CD14-positive monocyte (primary cell): ENCODE measurements at regions not wholly inside any gene's neighbourhood (a gene's known extent, or its start where the extent isn't known, plus 50 kb on each side); places are given as distances from the start of the nearest gene placed in this dataset.

Experiments
- DNase-seq, 3 donors: peaks; one replicate each; pipeline ENCODE4 v3.0.0-alpha.2; 2011 to 2022
- H2AFZ ChIP-seq: 2 replicates; pipeline ENCODE4 v1.6.0; 2012; ENCODE audit warnings: mild to moderate bottlenecking, low read depth, low read length, inconsistent platforms; ENCODE audit not compliant: insufficient read depth, poor library complexity, severe bottlenecking
- H3K27ac ChIP-seq, 2 donors: 1 replicate in 1 of 2; 2 replicates in 1 of 2; pipeline ENCODE4 v1.5.1; 2012 to 2013; ENCODE audit warnings: low read length in 2 of 2, control low read depth in 1 of 2, inconsistent platforms in 1 of 2, low read depth in 1 of 2, mild to moderate bottlenecking in 1 of 2
- H3K27me3 ChIP-seq, 2 donors: one replicate each; pipeline versions ENCODE4 v1.6.0 to v1.6.1; 2011 to 2013; ENCODE audit warnings: low read length in 2 of 2; ENCODE audit not compliant: control insufficient read depth in 2 of 2, insufficient read depth in 2 of 2
- H3K36me3 ChIP-seq, 2 donors: replicated peaks in 1 of 2; 1 replicate in 1 of 2; 2 replicates in 1 of 2; pipeline versions ENCODE4 v1.5.1 to v1.6.1; 2012 to 2013; ENCODE audit warnings: low read length in 2 of 2, control low read depth in 1 of 2, inconsistent platforms in 1 of 2, mild to moderate bottlenecking in 1 of 2; ENCODE audit not compliant: insufficient read depth in 2 of 2, control insufficient read depth in 1 of 2
- H3K4me1 ChIP-seq, 2 donors: 1 replicate in 1 of 2; 2 replicates in 1 of 2; pipeline versions ENCODE4 v1.5.1 to v1.6.1; 2012 to 2013; ENCODE audit warnings: low read length in 2 of 2, control low read depth in 1 of 2, inconsistent platforms in 1 of 2, mild to moderate bottlenecking in 1 of 2, moderate library complexity in 1 of 2; ENCODE audit not compliant: insufficient read depth in 2 of 2, control insufficient read depth in 1 of 2
- H3K4me2 ChIP-seq: replicated peaks from 2 replicates; pipeline ENCODE3; 2012; ENCODE audit warnings: low read length, moderate library complexity, mild to moderate bottlenecking; ENCODE audit not compliant: poor library complexity, severe bottlenecking; ENCODE audit errors: extremely low read depth
- H3K4me3 ChIP-seq, 3 experiments: fragments of 200-600 bp in 1 of 3; sonication (generic) in 1 of 3; replicated peaks in 1 of 3; 1 replicate in 2 of 3; 2 replicates in 1 of 3; pipeline ENCODE4 v1.5.1; 2011 to 2013; ENCODE audit warnings: low read length in 3 of 3, mild to moderate bottlenecking in 3 of 3, control low read depth in 2 of 3, low read depth in 2 of 3, inconsistent platforms in 1 of 3, moderate library complexity in 1 of 3
- H3K79me2 ChIP-seq: 2 replicates; pipeline ENCODE4 v1.6.0; 2012; ENCODE audit warnings: mild to moderate bottlenecking, control low read depth, inconsistent platforms, low read length, moderate library complexity; ENCODE audit not compliant: insufficient read depth
- H3K9ac ChIP-seq: 2 replicates; pipeline ENCODE4 v1.6.0; 2017; ENCODE audit warnings: low read length, mild to moderate bottlenecking; ENCODE audit not compliant: insufficient read depth, poor library complexity, severe bottlenecking
- H3K9me3 ChIP-seq, 2 donors: replicated peaks in 1 of 2; 1 replicate in 1 of 2; 2 replicates in 1 of 2; pipeline versions ENCODE4 v1.5.1 to v1.6.1; 2012 to 2013; ENCODE audit warnings: low read length in 2 of 2, control low read depth in 1 of 2; ENCODE audit not compliant: control insufficient read depth in 1 of 2, insufficient read depth in 1 of 2
- H4K20me1 ChIP-seq: 2 replicates; pipeline ENCODE4 v1.6.0; 2012; ENCODE audit warnings: mild to moderate bottlenecking, low read length, control low read depth, moderate library complexity; ENCODE audit not compliant: insufficient read depth
- H3K27ac Mint-ChIP-seq, 7 donors: one replicate each; pipeline ENCODE4 v1.8.0; 2020; ENCODE audit warnings: mild to moderate bottlenecking in 7 of 7, mixed read lengths in 7 of 7, moderate library complexity in 6 of 7, inconsistent platforms in 2 of 7
- H3K27me3 Mint-ChIP-seq, 3 donors: one replicate each; pipeline ENCODE4 v1.8.0; 2021 to 2022; ENCODE audit warnings: low read depth in 3 of 3, mild to moderate bottlenecking in 3 of 3, mixed read lengths in 3 of 3, moderate library complexity in 3 of 3, inconsistent platforms in 1 of 3
- H3K36me3 Mint-ChIP-seq, 2 donors: one replicate each; pipeline ENCODE4 v1.8.0; 2020; ENCODE audit warnings: mixed read lengths in 2 of 2, inconsistent platforms in 1 of 2, mild to moderate bottlenecking in 1 of 2
- H3K4me1 Mint-ChIP-seq: one replicate; pipeline ENCODE4 v1.8.0; 2020; ENCODE audit warnings: mild to moderate bottlenecking, mixed read lengths
- H3K4me3 Mint-ChIP-seq, 2 donors: one replicate each; pipeline ENCODE4 v1.8.0; 2020; ENCODE audit warnings: mild to moderate bottlenecking in 2 of 2, mixed read lengths in 2 of 2, moderate library complexity in 1 of 2
- H3K9me3 Mint-ChIP-seq, 7 donors: one replicate each; pipeline ENCODE4 v1.8.0; 2020 to 2022; ENCODE audit warnings: mixed read lengths in 7 of 7, mild to moderate bottlenecking in 6 of 7, moderate library complexity in 6 of 7, inconsistent platforms in 2 of 7
- CTCF ChIP-seq: fragments of 200-600 bp; IDR thresholded peaks from one replicate; pipeline ENCODE4 v1.8.0; 2022; ENCODE audit warnings: antibody characterized with exemption, mild to moderate bottlenecking
- WGBS: methylation state at CpG from one replicate; pipeline ENCODE4 v1.1.5; 2013; ENCODE audit warnings: missing lambda C conversion rate; ENCODE audit not compliant: insufficient coverage; 5-methylcytosine and 5-hydroxymethylcytosine counted together
- intact Hi-C, 2 donors: fragments of 100-400 bp; cut with micrococcal nuclease; formaldehyde crosslinking; loops; one replicate each; pipeline versions ENCODE4 v1.15.0 to v1.15.1; 2023

- H3K79me2 ChIP-seq, result no peaks in the 10 kb centered on the region
- no peak overlapping the region for H3K27ac Mint-ChIP-seq
- no peak overlapping the region for H3K9ac ChIP-seq
- no peak for DNase-seq
- H3K27ac ChIP-seq, result no peak overlapping the region
- TF ChIP-seq CTCF, result no peak
- H3K27me3 ChIP-seq, result no peaks in the 10 kb centered on the region
- no peak overlapping the region for H3K4me3 ChIP-seq
- H3K36me3 Mint-ChIP-seq, result no peaks in the 10 kb centered on the region
- H3K27me3 Mint-ChIP-seq, result peaks cover 0 to 3% (median 0%) of the 10 kb centered on the region in 3 donors
- H2AFZ ChIP-seq, result no peak overlapping the region
- H3K4me3 Mint-ChIP-seq, result no peak overlapping the region
- H3K4me1 ChIP-seq, result no peaks in the 10 kb centered on the region
- peaks cover 0 to 2% (median 0%) of the 10 kb centered on the region in 7 donors for H3K9me3 Mint-ChIP-seq
- no peaks in the 10 kb centered on the region for H3K9me3 ChIP-seq
- no peaks in the 10 kb centered on the region for H3K36me3 ChIP-seq
- no peaks in the 10 kb centered on the region for H3K4me1 Mint-ChIP-seq
- no peak overlapping the region for H3K4me2 ChIP-seq
- WGBS, result 81% methylated on average over 3 of the region's 5 CpGs
- intact Hi-C loops, result no loop called here
- H4K20me1 ChIP-seq, result no peaks in the 10 kb centered on the region
Measured at GRCh38 chr11:100550912-100551632, 136.0 kb upstream of the ARHGAP42 start.

DNA sequence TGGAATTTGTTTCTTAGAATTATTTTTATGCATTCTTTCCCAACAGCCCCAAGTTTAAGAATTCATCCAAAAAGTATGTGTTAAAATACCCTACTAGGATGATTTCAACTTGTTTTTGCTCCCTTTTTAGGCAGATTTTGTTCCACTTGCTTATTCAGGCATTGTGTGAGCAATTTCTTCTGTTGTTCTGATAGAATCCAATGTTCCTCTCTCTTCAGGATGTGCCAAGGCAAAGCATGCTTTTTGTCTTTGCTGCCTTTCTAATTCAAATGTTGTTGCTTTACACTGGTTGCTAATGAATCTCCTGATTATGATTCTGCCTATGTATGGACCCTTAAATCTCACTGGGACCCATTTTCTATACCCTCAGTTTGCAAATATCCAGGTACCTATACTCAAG is 131.2 kb upstream of the ARHGAP42 start:
- H3K36me3 Mint-ChIP-seq, result no peaks in the 10 kb centered on the region
- Histone ChIP-seq H3K27ac (no peak overlapping the region), H2AFZ (no peak overlapping the region), H3K27me3 (no peaks in the 10 kb centered on the region), H3K9ac (no peak overlapping the region), H3K4me2 (no peak overlapping the region), H4K20me1 (no peaks in the 10 kb centered on the region), H3K79me2 (no peaks in the 10 kb centered on the region), H3K4me1 (no peaks in the 10 kb centered on the region), H3K9me3 (no peaks in the 10 kb centered on the region), H3K36me3 (no peaks in the 10 kb centered on the region), H3K4me3 (no peak overlapping the region)
- no peak overlapping the region for H3K27ac Mint-ChIP-seq
- TF ChIP-seq CTCF, result no peak
- no peaks in the 10 kb centered on the region for H3K4me1 Mint-ChIP-seq
- peaks cover 0 to 1% (median 0%) of the 10 kb centered on the region in 7 donors for H3K9me3 Mint-ChIP-seq
- no peaks in the 10 kb centered on the region for H3K27me3 Mint-ChIP-seq
- no peak overlapping the region for H3K4me3 Mint-ChIP-seq
- intact Hi-C loops, result no loop called here
- DNase-seq, result no peak
